ENCODE measurements at regions not wholly inside any gene's neighbourhood (a gene's known extent, or its start where the extent isn't known, plus 50 kb on each side); places are given as distances from the start of the nearest gene placed in this dataset.

DNA sequence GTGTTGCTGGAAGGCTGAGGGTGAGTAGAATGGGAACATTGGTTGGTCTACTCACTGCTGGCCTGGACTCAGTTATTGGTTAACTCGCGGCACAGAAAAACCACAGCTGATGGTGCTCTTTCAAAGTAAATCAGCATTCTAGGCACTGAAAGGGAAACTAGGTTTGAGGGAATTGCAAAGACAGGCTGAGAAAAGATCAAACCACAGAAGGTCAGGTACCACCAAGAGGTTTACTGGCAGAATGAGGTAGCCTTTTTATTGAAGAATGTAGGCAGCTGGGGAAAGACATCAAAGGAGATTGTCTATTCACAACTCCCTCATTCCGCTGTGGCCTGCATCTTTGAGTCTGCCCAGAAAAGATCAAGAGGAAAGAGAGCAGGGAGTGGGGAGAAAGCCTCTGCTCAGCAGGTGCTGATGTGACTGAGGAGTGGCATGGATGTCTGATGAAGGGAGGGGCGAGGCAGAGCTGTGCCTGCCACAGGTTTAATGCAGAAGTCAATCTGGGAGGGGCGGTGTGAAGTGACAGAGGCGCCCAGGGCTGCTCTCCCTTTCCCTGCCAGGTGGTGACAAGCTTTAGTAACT, 255.5 kb downstream of the MAN2A1 start:
- TF ChIP-seq, protein P1, sequence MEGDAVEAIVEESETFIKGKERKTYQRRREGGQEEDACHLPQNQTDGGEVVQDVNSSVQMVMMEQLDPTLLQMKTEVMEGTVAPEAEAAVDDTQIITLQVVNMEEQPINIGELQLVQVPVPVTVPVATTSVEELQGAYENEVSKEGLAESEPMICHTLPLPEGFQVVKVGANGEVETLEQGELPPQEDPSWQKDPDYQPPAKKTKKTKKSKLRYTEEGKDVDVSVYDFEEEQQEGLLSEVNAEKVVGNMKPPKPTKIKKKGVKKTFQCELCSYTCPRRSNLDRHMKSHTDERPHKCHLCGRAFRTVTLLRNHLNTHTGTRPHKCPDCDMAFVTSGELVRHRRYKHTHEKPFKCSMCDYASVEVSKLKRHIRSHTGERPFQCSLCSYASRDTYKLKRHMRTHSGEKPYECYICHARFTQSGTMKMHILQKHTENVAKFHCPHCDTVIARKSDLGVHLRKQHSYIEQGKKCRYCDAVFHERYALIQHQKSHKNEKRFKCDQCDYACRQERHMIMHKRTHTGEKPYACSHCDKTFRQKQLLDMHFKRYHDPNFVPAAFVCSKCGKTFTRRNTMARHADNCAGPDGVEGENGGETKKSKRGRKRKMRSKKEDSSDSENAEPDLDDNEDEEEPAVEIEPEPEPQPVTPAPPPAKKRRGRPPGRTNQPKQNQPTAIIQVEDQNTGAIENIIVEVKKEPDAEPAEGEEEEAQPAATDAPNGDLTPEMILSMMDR (IDR thresholded peaks at IDR 0.05) = no peak
- no peak for TF ChIP-seq POLR2A (IDR thresholded peaks at IDR 0.05)
